ENCODE measurements at regions not wholly inside any gene's neighbourhood (a gene's known extent, or its start where the extent isn't known, plus 50 kb on each side); places are given as distances from the start of the nearest gene placed in this dataset.

DNA sequence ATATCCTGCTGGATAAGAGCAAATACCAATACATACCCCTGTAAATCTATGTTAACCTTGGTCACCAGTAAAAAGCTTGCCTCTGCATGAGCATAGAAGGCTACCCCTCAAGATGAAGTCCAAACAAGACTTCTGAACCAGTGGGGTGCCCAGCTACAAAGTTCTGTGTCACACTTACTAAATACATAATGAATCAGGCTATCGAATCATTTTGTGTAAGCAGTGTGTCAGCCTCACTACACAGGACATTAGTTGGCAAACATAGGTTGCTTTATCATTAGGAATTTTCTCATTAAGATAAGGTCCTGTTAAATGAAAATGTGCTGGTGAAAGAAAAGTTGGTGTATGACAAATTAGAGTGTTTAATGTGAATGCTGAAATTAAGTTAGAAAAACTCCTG, 452.0 kb downstream of the MFSD1 start:
- TF ChIP-seq EZH2 (IDR thresholded peaks at IDR 0.05; ENCODE audit: borderline replicate concordance), result no peak
- TF ChIP-seq, protein P1, sequence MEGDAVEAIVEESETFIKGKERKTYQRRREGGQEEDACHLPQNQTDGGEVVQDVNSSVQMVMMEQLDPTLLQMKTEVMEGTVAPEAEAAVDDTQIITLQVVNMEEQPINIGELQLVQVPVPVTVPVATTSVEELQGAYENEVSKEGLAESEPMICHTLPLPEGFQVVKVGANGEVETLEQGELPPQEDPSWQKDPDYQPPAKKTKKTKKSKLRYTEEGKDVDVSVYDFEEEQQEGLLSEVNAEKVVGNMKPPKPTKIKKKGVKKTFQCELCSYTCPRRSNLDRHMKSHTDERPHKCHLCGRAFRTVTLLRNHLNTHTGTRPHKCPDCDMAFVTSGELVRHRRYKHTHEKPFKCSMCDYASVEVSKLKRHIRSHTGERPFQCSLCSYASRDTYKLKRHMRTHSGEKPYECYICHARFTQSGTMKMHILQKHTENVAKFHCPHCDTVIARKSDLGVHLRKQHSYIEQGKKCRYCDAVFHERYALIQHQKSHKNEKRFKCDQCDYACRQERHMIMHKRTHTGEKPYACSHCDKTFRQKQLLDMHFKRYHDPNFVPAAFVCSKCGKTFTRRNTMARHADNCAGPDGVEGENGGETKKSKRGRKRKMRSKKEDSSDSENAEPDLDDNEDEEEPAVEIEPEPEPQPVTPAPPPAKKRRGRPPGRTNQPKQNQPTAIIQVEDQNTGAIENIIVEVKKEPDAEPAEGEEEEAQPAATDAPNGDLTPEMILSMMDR (IDR thresholded peaks at IDR 0.05; ENCODE audit: poor library complexity), result no peak

Data from hepatocyte (in vitro differentiated cells).